ENCODE measurements at regions not wholly inside any gene's neighbourhood (a gene's known extent, or its start where the extent isn't known, plus 50 kb on each side); places are given as distances from the start of the nearest gene placed in this dataset.

DNA sequence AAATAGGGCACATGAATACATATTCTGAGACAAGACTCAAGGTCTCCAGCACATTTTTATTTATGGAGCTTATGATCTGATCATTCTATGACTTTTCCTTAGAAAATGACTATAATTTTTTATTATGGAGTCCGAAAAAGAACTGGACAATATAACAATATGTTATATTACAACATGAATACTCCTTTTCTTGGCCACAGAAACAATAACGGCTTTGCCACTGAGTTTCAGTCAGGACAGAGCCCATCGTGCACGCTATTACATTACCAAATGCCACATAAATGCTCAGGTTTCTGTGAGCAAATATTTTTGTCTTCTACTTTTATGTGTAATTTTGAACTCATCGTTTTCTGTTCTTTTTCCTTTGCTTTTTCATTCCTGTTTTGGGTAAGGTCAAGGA is 509.2 kb upstream of the ZEB2 start:
- TF ChIP-seq, protein P1, sequence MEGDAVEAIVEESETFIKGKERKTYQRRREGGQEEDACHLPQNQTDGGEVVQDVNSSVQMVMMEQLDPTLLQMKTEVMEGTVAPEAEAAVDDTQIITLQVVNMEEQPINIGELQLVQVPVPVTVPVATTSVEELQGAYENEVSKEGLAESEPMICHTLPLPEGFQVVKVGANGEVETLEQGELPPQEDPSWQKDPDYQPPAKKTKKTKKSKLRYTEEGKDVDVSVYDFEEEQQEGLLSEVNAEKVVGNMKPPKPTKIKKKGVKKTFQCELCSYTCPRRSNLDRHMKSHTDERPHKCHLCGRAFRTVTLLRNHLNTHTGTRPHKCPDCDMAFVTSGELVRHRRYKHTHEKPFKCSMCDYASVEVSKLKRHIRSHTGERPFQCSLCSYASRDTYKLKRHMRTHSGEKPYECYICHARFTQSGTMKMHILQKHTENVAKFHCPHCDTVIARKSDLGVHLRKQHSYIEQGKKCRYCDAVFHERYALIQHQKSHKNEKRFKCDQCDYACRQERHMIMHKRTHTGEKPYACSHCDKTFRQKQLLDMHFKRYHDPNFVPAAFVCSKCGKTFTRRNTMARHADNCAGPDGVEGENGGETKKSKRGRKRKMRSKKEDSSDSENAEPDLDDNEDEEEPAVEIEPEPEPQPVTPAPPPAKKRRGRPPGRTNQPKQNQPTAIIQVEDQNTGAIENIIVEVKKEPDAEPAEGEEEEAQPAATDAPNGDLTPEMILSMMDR (IDR thresholded peaks at IDR 0.05; ENCODE audit: low read depth, low read length, missing control alignments): no peak
- Histone ChIP-seq H3K36me3 (replicated peaks) (no peaks in the 10 kb centered on the region), H3K27ac (peak overlapping the region; percentile 83), H3K4me3 (ENCODE audit: low read depth, low read length) (no peak overlapping the region), H3K27me3 (replicated peaks) (no peaks in the 10 kb centered on the region)
- no peak for DNase-seq
- in situ Hi-C loops (cut with HindIII; ENCODE audit: low pct_ligation_motif_present, low sequenced_read_pairs): no loop called here

DNA sequence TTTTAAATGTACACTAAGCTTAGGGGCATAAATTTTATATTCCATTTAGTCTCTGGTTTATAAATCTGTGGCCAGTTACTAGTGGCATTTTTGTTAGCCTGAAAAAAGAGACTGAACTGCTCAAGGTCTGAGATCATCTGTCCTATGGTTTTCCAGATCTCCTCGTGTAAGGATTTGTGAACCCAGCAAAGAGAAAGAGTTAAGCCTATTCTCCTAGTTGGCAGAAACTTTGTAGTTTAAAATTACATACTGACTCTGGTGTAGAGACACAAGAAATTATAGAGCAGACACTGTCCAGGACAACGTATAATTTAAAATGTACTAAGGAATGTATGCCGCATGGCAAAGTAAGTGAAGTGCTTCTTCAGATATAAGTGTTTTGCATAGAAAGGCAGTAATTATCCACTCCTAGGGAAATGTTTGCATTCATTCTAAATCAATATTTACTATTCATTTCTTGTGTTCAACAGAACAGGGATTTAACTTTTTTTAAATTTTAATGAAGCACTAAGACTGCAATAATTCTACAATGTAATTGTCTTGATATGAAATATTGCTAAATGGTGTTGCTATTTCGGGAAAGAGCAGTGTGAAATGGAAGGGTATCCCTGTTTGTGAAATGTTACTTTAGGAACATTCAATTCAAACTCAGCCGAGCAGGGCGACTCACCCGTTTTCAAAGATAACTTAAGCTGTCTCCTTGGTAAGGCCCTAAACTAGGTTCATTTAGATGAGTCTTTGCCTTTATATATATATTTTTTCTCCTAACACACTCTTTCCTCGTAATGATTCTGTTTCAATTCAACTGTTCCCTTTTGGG is 508.4 kb upstream of the ZEB2 start:
- DNase-seq: no peak
- TF ChIP-seq, protein P1 (IDR thresholded peaks at IDR 0.05; ENCODE audit: low read depth, low read length, missing control alignments): no peak
- Histone ChIP-seq H3K36me3 (replicated peaks) (no peaks in the 10 kb centered on the region), H3K4me3 (ENCODE audit: low read depth, low read length) (no peak overlapping the region), H3K27ac (peak overlapping the region; percentile 83), H3K27me3 (replicated peaks) (no peaks in the 10 kb centered on the region)
- in situ Hi-C loops (cut with HindIII; ENCODE audit: low pct_ligation_motif_present, low sequenced_read_pairs): no loop called here

DNA sequence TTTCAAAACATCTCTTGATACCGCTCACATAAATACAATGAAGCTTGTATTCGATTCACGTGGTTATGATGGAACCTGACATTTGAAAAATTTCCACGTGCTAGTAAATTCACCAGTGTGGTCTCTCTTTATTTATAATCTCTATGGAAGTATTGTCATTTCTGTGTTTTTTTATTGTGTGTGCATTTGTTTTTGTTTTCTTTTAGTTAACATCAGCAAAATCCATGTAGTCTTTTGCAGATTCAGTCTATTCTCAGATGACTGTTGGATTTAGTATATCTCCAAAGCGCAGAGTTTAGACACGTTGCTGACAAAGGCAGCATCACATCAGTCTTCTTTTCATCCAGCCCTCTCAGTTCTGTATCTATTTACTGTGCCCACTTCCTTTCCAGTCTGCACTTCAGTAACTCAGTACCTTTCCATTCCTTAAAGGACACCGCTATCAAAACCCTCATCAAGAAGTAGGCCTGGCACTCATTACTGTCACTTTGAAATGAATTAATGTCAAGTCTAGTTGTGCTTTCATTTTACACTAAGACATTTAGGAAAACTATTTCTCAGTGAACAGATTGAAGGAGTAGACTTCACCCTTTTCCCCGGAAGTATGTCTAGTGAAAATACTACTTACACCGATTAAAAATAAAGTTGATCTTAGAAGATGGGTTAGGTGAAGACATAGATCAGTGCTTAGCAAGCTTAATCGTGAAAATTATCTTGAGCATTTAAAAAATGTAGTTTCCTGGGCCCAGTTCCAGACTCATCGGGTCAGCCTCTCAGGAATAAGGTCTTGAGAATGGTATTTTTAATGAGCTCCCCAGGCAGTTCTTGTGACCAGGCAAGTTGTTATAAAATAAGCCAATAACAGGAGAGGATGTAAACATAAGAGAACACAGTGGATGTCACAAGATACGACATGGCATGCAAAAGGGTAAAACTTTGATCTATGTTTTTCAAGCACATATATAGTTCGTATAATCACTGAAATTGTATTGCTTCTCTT is 506.8 kb upstream of the ZEB2 start:
- Histone ChIP-seq H3K36me3 (replicated peaks) (no peaks in the 10 kb centered on the region), H3K4me3 (ENCODE audit: low read depth, low read length) (no peak overlapping the region), H3K27ac (peak overlapping the region; percentile 83), H3K27me3 (replicated peaks) (no peaks in the 10 kb centered on the region)
- DNase-seq: peak; percentile 84
- TF ChIP-seq, protein P1 (IDR thresholded peaks at IDR 0.05; ENCODE audit: low read depth, low read length, missing control alignments): no peak
- in situ Hi-C loops (cut with HindIII; ENCODE audit: low pct_ligation_motif_present, low sequenced_read_pairs): no loop called here

DNA sequence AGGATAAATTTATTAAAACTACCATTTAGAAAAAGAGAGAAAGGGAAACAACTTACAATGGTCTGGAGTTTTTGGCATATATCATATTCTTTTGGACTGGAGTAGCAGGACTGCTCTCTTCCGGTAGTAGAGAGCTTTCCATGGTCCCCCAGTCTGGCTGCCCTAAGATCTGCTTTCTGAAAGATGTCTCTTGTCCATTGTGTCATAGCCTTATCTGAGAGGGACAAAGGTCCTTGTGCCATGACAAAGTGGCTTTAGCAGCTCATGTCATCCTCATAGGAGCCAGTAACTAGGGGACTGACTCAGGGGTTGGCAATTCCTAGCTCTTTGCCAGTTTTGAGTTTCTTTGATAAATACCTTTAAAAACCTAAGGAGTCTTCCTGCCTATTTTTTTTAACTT is 505.5 kb upstream of the ZEB2 start:
- in situ Hi-C loops (cut with HindIII; ENCODE audit: low pct_ligation_motif_present, low sequenced_read_pairs): no loop called here
- no peaks in the 10 kb centered on the region for H3K36me3 ChIP-seq (replicated peaks)
- H3K4me3 ChIP-seq (ENCODE audit: low read depth, low read length): no peak overlapping the region
- peak overlapping the region; percentile 83 for H3K27ac ChIP-seq
- DNase-seq: no peak
- TF ChIP-seq, protein P1 (IDR thresholded peaks at IDR 0.05; ENCODE audit: low read depth, low read length, missing control alignments): no peak
- no peaks in the 10 kb centered on the region for H3K27me3 ChIP-seq (replicated peaks)

DNA sequence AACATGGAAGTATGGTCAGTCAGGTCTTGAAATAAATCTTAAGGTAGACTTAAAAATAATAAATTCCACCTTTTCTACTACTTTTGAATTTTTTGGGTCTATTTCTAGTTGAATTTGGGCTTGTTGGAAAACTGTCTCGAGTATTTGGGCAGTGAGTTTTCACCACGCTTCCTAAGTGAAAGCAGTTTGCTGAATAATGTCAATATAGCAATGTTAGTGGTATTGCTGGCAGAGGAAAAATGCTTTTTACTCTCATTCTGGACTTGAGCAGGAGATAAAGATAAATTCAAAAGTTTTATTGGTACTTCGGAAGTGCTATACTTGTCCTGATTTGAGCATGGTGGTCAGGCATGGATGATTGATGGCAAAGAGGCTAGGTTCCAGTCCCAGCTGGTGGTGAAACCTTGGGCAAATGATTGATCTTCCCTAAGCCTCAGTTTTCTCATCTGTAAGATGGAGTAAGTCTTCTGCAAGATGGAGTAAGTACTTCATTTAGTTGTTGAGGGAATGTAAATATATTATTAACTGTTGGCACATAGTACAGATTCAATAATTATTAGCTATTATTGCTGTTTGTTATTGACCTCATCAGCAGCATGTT is 503.5 kb upstream of the ZEB2 start:
- in situ Hi-C loops (cut with HindIII; ENCODE audit: low pct_ligation_motif_present, low sequenced_read_pairs): no loop called here
- Histone ChIP-seq H3K27me3 (replicated peaks) (no peaks in the 10 kb centered on the region), H3K27ac (peak overlapping the region; percentile 94), H3K4me3 (ENCODE audit: low read depth, low read length) (peak overlapping the region; percentile 27), H3K36me3 (replicated peaks) (no peaks in the 10 kb centered on the region)
- DNase-seq: no peak
- TF ChIP-seq, protein P1 (IDR thresholded peaks at IDR 0.05; ENCODE audit: low read depth, low read length, missing control alignments): no peak
